DMS53 (cell line): ENCODE measurements at regions not wholly inside any gene's neighbourhood (a gene's known extent, or its start where the extent isn't known, plus 50 kb on each side); places are given as distances from the start of the nearest gene placed in this dataset.

ENCODE experiments used
- DNase-seq: peaks from one replicate; lab custom pipeline; 2025; lab: John Stamatoyannopoulos, UW

DNA sequence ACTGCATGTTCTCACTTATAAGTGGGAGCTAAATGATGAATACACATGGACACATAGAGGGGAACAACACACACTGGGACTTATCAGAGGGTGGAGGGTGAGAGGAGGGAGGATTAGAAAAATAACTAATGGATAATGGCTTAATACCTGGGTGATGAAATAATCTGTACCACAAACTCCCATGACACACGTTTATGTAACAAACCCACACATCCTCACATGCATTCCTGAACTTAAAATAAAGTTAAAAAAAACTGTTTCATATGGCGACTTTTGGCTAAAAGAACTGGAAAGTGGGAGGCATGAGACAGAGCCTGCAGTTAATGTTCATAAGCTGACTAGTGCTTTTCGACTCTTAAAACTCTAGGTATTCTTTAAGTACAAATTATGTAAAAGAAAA, 98.9 kb upstream of the NPFFR2 start:
- no peak for DNase-seq

DNA sequence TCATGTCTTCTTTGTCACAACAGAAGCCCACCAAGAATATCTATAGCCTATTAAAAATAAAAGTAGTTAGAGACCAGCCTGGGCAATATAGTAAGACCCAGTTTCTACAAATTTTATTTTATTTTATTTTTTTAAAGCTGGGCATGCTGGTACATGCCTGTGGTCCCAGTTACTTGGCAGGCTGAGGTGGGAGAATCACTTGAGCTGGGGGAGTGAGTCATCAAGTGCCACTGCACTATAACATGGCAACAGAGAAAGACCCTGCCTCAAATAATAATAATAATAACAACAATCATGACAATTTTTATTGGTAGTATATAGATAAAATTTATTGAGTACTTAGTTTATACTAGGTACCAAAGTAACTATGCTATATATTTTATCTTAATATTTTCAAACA, 93.0 kb upstream of the NPFFR2 start:
- no peak for DNase-seq

DNA sequence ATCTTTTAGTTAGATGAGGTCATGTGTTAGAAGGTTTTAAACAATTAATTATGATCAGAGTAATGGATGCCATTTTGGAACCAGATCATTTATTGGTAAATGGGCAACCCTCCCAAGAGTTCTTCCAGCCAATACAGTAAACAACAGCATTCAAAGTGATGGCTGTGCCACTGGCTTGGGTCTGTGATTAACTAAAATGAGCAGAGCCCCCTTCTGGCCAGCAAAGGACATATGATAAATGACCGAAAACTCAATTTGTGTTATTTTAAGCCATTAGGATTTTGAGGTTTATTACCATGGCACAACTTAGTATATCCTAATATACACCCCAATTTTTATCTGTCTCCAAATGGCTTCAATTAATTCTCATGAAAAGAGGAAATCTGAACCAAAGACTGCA, 90.8 kb upstream of the NPFFR2 start:
- peak; percentile 61 for DNase-seq

DNA sequence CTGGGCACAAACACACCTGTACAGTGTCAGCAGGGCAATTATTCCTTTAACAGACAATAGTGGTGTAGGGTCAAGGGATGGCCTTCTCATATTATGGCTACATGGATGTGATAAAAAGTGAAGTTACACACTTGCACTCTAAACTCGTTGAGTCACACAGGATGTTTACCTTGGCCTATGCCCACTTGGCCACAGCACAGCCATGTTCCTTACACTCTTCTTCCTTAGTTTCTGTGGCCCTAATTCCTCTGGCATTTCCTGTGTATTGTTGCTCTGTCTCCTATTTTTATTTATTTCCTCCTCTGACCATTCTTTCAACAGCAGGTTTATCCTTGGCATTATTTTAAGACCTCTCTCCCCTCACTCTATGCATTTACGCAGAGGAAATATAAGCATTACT, 86.8 kb upstream of the NPFFR2 start:
- peak; percentile 27 for DNase-seq

DNA sequence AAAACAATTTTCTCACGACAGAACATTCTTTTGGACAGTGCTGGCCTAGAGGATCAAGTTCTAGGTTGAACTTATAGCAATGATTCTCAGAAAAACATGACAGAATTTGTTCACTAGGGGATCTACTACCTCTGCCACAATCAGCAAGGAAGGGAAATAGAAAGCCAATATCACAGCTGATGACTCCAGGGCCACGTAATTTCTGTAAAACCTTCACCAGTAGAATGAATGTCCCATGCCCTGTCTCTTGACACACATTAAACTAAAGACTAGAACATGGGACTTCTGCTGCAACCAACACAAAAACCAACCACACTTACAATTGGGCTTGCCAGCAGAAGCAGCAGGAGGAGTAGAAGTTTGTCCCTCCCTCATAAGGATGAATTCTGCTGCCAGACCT, 86.0 kb upstream of the NPFFR2 start:
- DNase-seq: no peak

DNA sequence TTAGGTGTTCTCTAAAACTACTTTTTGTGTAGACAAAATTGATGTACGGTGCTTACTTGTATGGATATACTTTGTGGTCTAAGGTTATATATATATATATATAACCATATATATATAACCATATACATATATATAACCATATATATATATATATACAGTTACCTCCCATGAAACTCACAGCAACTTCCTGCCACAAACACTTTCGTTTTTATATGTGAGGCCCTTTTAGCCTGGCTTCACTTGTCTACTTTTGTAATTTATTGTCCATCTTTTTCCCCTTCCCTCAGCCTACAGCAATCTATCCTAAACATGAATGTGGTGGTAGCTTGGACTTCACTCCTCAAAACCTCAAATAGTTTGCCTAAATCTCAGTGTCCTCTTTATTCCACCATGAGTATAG, 72.8 kb upstream of the NPFFR2 start:
- no peak for DNase-seq

DNA sequence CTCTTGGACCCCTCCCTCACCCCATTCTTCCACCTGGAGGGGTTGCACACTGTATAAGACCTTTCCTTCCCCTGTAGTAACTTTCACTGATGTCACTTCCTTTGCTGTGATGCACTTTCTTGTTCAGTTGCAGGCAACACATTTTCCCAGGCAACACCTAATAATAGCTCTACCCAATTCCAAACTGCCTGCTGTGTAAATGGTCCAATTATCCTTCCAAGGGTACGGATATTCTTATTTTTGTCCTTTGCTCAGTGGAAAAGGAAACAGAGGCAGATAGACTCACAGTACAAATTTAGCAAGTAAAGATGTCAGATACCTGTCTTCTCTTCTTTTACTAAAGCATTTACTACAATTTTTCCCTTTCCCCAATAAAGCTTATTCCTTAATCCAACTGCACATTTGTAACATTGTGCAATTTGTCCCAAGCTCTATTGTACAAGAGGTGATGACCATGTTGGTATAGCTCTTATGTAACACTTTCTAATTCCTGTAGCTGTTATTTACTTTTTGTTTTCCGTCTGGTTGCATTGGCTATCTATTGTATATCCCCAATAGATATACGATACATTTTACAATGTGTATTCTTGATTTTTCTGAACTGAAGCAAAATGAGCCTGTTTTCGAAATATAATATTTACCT, 69.1 kb upstream of the NPFFR2 start:
- DNase-seq: no peak

DNA sequence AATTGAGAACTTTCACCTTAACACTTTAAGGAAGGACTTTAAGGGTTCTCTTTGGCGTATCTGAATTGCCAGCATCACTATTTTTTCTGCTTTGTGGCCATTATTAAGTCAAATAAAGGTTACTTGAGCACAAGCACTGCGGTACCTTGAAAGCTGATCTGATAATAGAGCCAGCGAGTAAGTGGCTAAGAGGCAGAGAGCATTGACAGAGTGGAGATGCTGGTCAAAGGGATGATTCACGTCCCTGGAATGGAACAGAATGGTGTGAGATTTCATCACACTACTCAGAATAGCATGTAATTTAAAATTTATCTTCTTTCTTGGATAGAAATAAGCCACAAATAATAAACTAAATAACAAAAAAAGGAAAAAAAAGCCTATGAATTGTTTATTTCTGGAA, 57.1 kb upstream of the NPFFR2 start:
- DNase-seq: no peak

DNA sequence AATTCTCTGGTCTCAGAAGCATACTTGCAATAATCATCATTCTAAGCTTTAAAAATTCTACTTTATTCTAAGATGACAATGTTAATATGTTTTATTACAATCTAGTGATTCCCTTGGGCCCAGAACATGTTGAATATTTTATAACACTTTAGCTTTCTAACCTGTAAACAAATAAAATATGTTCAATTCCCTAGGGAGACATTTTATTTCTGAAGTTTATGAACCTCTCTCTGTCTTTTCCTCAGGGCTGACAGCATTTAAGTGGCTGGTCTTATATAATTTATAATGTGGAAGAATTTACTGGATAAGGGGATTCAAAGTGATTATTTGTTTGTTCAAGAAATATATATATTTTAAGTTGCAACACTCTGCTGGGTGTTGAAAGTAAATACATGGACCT, 55.3 kb upstream of the NPFFR2 start:
- DNase-seq: no peak

DNA sequence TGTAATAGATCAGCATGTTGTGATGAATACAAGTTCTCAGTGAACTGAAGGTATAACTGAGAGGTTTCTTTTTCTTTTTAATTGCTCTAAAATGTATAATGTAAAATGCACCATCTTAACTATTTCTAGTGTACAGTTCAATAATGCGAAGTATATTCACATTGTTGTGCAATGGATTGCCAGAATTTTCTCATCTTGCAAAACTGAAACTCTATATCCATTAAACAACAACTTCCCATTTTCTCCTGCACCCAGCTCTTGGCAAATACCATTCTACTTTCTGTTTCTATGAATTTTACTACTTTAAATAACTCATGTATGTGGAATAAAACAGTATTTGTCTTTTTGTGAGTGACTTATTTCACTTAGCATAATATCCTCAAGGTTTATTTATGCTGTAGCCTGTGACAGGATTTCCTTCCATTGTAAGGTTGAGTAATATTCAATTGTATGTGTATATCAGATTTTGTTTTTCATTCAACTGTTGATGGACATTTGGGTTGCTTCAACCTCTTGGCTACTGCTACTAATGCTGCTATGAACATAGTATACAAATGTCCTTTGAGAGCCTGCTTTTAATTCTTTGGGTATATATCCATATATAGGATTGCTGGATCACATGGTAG, 53.5 kb upstream of the NPFFR2 start:
- no peak for DNase-seq

DNA sequence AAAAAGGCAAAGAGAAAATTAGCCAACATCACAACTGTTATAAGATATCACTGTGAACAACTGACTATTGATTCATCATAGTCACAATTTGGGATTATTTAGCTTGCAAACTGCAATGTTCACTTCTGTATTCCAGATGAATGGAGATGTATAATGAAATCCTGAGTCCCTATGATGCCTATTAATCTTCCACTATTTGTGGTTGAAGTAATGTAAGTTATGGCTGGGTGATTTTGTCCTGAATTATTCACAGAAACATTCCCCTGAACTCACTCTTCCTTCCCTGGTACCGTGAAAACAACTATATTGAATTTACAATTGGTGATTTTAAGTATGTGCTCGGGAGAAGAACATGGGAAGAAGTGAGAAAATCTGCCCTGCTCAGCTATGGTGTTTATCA, 50.8 kb upstream of the NPFFR2 start:
- DNase-seq: no peak
